DMS79 treated with DMSO at 0.1 percent for 48 hours (cell line): ENCODE measurements at regions not wholly inside any gene's neighbourhood (a gene's known extent, or its start where the extent isn't known, plus 50 kb on each side); places are given as distances from the start of the nearest gene placed in this dataset.
A peak's percentile ranks its signal among the peaks of the same experiment; 100 is the strongest.

Experiments
- DNase-seq: peaks from one replicate; lab custom pipeline; 2025; lab: John Stamatoyannopoulos, UW

- DNase-seq = no peak
Observed at GRCh38 chr11:91813263-91813662, 411.4 kb upstream of the FAT3 start.

DNA sequence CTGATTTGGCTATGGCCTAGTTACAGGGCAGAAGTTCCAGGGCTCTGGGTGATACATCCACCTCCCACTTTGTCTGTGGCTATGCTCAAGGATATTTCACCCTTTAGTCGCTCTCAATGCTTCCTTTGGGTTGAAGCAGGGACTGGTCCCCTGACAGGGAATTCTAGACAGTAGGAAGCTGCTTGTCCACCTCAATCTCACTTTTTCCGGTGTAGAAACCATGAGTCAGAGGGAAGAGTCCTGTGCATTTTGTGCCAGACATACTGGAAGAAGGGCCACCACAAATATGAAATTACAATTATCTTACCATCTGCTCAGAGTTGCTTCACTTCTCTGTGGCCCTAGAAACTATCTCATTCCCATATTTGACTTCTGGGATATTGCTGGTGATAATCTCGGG lies 413.7 kb upstream of the FAT3 start:
- no peak for DNase-seq

DNA sequence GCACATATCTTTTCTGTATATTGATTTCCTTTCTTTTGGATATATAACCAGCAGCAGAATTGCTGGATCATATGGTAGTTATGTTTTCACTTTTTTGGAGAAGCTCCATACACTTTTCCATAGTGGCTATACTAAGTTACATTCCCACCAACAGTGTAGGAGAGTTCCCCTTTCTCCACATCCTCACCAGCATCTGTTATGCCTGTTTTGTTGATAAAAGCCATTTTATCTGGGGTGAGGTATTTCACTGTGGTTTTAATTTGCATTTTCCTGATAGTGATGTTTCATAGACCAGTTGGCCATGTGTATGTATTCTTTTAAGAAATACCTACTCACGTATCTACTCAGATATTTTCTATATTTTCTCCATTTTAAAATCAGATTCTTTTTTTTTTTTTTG lies 419.3 kb upstream of the FAT3 start:
- no peak for DNase-seq

DNA sequence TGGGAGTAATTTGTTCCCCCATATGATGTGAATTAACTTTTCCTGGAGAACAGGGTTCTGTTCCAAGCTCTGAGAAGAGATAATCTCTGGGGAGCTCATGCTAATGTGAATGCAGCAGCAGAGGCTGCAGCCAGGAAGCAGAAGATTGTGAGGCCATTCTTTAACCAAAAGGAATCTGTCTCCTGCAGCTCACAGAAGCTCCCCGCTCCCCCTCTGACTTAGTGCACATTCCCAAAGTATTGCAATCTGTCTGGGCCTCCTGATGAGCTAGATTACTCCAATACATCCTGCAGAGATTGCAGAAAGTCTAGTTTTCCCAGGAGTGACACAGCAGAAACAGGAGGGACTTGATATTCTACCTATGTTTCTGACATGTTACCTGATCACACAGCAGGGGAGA lies 420.6 kb upstream of the FAT3 start:
- DNase-seq = no peak

- DNase-seq = no peak
Observed at GRCh38 chr11:91802475-91802874, 422.1 kb upstream of the FAT3 start.

DNA sequence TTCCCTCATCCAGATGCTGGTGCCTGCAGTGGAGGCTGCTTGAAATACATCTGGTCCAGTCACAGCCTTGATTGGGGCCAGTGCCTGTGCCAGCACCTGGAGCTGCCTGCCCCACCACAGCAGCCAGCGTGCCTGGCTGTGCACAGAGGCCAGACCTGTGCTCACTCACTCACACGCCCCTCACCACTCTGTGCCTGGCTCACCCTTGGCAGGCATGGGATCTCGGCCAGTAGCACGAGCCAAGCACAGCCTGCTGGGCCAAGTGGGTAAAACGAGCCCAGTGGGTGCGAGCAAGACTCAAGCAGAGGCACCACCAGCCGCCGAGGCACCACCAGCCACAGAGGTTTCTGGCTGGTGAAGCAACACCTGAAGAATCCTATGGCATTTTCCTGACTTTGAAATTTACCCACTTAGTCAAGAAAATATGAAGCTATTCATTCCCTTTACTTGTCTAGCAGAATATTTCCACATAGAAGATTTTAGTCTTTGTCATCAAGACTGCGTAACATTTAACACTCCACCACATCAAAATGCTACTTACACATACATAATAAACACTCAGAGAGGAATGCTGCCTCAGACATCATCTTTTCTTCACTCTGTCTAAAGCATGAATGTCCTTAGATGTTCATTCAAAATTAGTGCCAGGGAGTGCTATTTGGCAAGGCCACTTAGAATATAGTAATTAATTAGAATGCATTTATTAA lies 424.3 kb upstream of the FAT3 start:
- DNase-seq = no peak

DNA sequence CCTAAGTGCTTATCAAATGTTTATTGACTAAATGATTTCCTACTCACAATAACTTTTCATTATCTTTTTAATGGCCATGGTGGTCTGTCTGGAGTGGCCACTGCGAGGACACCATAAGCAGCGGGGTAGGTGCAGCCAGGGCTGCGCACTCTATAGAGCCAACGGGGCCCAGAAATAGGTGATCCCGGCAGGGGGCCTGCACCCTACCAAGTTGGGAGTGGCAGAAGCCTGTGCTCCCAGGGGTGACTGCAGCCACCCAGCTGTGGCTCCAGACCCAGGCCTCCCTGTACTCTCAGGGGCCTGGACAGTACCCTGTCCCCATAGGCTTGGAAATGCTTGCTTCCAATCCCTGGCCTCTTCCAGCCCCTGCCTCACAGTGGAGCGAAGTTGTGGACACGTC lies 426.4 kb upstream of the FAT3 start:
- DNase-seq = no peak

GRCh38 chr11:91796999-91797398 lies 427.6 kb upstream of the FAT3 start:
- no peak for DNase-seq

DNA sequence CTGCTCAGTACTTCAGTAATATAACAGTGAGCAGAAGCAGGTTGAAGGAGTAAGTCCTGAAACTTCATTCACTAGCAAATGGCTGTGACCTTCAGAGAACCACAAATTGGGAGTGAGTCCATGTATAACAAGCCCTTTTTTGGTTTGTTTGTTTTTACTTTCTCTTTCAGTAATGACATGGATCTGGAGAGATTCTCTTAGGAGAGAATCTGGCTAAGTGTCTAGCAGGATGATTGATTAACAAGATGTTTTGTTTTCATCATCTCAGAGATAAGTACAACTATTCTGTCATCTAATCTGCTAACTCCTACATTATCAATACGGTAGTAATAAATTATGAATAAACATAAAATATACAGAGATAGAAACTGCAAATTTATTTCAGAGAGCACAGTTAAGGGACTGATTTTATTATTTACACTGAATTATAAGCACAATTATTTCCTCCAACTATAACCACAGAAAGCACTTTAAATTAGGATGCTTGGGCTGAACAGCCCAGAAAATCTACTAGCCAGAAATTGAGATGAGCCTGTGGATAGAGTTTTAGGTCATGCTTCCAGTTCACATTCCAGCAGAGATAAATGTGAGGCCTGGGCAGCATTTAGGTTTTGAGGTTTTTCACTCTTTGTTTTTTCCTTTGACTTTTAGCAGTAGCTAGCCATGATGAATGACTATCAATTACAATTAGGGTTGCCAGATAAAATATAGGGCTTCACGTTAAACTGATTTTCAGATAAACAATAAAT lies 429.3 kb upstream of the FAT3 start:
- peak; percentile 25 for DNase-seq

GRCh38 chr11:91794146-91794545 lies 430.5 kb upstream of the FAT3 start:
- no peak for DNase-seq

- no peak for DNase-seq
Observed at GRCh38 chr11:91792779-91793262, 431.8 kb upstream of the FAT3 start.

DNA sequence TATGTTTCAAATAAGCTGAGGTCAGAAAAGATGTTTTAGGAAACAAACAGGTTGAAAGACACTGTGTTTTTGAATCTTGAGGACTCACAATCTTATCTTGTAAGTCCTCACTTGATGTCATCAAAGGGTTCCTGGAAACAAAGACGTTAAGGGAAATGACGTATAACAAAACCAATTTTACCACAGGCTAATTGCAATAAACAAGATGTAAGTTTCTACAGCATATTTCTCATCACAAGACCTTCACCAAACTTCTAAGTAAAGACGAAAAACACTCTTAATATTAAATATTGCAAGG lies 433.5 kb upstream of the FAT3 start:
- DNase-seq = no peak

DNA sequence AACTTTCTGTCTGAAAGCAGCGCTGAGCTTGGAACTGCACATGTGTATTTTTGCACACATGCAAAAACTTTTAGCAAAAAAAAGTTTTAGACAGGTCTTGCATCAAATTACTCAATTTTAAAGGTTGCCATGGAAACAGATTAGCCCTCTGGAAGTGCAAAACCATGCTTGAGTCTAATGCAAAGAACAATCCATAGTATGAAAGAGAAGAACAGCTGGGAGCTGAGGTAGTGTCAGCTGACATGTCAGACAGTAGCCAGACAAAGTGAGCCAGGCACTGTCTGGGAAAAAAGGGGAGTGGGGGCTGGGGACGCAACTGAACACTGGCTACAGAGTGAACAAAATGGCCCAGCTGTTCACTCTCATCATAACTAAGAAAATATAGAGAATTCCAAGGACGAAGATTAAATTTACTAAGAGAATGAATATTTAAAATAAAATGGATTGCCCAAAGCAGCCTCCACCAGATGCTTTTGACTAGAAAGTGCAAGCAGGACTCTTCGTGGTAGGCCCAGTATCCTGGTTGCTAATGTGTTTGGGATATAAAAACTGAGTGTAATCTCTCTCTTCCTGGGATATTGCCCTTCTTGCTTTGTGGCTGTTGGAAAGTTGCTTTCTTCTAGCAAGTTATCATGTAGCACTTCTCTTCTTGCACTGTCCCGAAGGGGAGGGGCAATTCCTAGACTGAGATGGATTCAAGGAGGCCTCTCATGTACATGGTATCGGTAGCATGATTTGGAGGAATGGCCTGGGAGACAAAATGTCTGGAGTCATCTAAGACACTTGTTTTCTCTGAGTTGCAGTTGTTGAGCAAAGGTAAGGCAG lies 434.1 kb upstream of the FAT3 start:
- no peak for DNase-seq

GRCh38 chr11:91788764-91789163 lies 435.9 kb upstream of the FAT3 start:
- no peak for DNase-seq

DNA sequence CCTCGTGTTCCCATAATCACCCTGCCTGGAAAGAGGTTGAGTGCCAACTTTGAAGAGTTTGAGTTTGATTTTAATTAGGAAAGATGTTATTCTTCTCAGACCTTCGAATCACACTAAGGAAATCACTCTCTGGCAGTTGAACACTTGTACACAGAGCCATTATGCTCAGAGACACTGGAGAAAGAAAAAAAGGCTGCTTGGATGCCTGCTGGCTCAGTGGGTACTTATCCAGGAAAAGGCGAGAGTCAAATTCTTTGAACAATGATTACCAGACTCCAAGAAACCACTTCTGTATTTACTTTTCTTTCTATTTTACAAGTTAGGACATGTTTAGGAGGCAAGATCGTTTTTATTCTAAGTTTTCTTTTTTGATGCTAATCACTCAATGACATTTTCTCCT lies 438.5 kb upstream of the FAT3 start:
- peak; percentile 28 for DNase-seq

DNA sequence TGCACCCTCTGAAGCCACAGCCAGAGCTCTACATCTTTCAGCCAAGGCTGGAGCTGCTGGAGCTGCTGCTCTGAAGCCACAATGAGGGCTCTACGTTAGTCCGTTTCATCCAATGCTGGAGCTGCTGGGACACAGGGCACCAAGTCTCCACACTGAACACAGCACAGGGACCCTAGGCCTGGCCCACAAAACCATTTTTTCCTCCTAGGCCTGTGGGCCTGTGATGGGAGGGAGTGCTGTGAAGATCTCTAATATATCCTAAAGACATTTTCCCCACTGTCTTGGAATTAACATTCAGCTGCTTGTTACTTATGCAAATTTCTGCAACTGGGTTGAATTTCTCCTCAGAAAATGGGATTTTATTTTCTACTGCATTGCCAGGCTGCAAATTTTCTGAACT lies 441.4 kb upstream of the FAT3 start:
- no peak for DNase-seq

DNA sequence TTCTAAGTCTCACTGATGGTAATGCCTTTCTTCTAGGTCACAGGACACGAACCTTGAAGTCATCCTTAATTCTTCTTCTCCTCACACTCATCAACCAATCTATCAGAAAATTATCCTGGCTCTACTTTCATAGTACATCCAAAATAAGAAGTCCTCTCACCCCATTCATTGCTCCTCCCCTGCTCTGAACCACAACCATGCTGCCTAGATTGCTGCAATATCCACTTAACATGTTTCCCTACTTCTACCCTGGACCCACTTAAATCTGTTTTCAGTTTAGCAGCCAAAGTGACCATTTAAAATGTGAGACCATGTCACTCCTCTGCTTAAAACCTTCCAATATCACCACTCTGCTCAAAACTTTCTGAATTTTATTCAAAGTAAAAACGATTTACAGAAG lies 445.9 kb upstream of the FAT3 start:
- DNase-seq = no peak

- DNase-seq = no peak
Observed at GRCh38 chr11:91776655-91777054, 448.0 kb upstream of the FAT3 start.

DNA sequence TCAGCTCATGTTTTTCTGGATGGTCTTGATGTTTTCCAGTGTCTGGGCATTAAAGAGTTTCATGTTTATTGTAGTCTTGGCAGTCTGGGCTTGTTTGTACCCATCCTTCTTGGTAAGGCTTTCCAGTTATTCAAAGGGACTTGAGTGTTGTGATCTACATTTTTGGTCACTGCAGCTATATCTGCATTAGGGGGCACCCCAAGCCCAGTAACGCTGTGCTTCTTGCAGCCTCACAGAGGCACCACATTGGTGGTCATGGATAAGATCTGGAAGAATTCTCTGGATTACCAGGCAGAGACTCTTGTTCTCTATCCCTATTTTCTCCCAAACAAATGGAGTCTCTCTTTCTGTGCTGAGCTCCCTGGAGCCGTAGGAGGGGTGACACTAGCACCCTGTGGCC lies 451.5 kb upstream of the FAT3 start:
- no peak for DNase-seq

DNA sequence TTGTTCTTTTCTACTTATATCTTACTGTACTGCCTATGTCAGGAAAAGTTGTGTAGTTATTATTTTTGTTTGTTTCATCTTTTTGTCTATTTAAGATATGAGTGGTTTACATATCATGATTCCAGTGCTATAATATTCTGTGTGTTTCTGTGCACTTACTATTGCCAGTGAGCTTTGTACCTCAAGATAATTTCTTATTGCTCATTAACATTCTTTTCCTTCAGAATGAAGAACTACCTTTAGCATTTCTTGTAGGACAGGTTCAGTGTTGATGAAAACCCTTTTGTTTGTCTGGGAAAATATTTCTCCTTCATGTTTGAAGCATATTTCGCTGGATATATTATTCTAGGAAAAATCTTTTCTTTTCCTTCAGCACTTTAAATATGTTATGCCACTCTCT lies 452.7 kb upstream of the FAT3 start:
- DNase-seq = no peak

- no peak for DNase-seq
Observed at GRCh38 chr11:91768783-91769182, 455.8 kb upstream of the FAT3 start.

GRCh38 chr11:91763331-91763730 lies 461.3 kb upstream of the FAT3 start:
- no peak for DNase-seq

DNA sequence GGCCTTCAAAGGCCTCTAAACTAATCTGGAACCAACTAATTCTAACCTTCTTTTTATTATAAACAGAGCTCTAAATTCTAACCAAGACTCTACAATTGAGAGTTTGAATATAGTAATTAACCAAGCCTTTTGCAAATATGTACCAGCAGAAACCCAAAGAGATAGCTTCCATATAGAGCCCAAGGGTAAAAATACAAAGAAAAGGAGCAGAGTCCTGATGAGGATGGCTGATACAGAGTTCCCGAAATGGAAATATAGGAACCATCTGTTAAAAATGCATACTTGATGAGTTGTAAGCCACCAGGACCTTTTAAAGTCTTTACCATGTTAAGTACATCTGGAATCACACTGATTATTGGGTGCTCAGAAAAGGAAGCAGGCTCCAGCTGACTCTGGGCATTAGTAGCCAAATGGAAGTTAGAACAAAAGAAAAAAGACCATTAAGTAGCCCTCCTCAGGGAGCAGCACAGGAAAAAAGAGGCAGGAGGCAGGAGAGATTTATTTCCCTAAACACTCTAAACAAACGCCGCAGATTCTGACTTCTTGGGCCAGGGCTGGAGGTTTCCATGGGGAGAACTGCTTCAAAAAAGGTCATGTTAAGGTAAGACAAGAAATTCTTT lies 463.1 kb upstream of the FAT3 start:
- no peak for DNase-seq
